ENCODE measurements at regions not wholly inside any gene's neighbourhood (a gene's known extent, or its start where the extent isn't known, plus 50 kb on each side); places are given as distances from the start of the nearest gene placed in this dataset.

GRCh38 chr2:235126768-235127167 lies 175.0 kb downstream of the SH3BP4 start:
- TF ChIP-seq POLR2A (IDR thresholded peaks at IDR 0.05; ENCODE audit: low read depth, low read length) (no peak), TAF1 (IDR thresholded peaks at IDR 0.05; ENCODE audit: borderline replicate concordance, low read depth, low read length) (no peak)
